Left ventricle myocardium inferior (tissue), 1 donor: ENCODE measurements at regions not wholly inside any gene's neighbourhood (a gene's known extent, or its start where the extent isn't known, plus 50 kb on each side); places are given as distances from the start of the nearest gene placed in this dataset.

Source experiments
- DNase-seq: peaks from one replicate; pipeline ENCODE4 v3.0.0-alpha.2; 2020
- H3K27ac ChIP-seq: fragments of 200-600 bp; replicated peaks from 2 replicates; pipeline ENCODE4 v1.8.0; 2021
- H3K27me3 ChIP-seq: fragments of 200-600 bp; 2 replicates; pipeline ENCODE4 v1.8.0; 2021; ENCODE audit warnings: low read depth
- H3K36me3 ChIP-seq: fragments of 200-600 bp; 2 replicates; pipeline ENCODE4 v1.8.0; 2021
- H3K4me1 ChIP-seq: fragments of 200-600 bp; 2 replicates; pipeline ENCODE4 v1.8.0; 2021
- H3K4me3 ChIP-seq: fragments of 200-600 bp; 2 replicates; pipeline ENCODE4 v1.8.0; 2021; ENCODE audit warnings: mild to moderate bottlenecking, moderate library complexity
- H3K9me3 ChIP-seq: fragments of 200-600 bp; replicated peaks from 2 replicates; pipeline ENCODE4 v1.8.0; 2021
- CTCF ChIP-seq: fragments of 200-600 bp; IDR thresholded peaks from 2 replicates; pipeline ENCODE4 v1.8.0; 2021; ENCODE audit warnings: antibody characterized with exemption, mild to moderate bottlenecking, borderline replicate concordance
- intact Hi-C: fragments of 100-400 bp; cut with micrococcal nuclease; formaldehyde crosslinking; loops from one replicate; pipeline ENCODE4 v1.11.0; 2022
- donor health status: DM: no; HTN: yes; CAD: no; lungs with severe emphysema.

GRCh38 chr16:9362604-9363003 is 271.2 kb downstream of the HAPSTR1 start:
- intact Hi-C loops: no loop called here
- no peak for DNase-seq
- H3K4me1 ChIP-seq: peaks cover 18% of the 10 kb centered on the region

DNA sequence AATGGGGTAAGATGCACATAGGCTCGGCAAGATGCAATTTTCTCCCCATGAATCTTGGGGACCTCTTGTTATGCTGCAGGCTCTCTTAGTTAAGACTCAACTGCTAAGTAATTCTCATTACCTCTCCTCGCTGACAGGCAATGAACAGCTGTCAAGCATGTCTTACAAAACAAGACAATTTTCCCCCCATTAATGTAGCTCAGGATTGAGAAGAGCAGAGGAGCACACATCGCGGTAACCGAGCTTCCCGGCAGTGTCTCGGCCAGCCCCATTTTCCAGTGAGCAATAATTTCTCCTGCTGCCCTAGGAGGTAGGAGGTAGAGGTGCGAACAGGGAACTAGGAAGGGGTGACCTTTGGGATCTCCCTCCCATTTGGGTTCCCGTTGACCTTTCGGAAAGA is 272.1 kb downstream of the HAPSTR1 start:
- Histone ChIP-seq H3K27me3 (no peaks in the 10 kb centered on the region), H3K36me3 (no peaks in the 10 kb centered on the region), H3K9me3 (no peaks in the 10 kb centered on the region), H3K4me3 (no peak overlapping the region), H3K27ac (no peak overlapping the region), H3K4me1 (peaks cover 18% of the 10 kb centered on the region)
- DNase-seq: no peak
- intact Hi-C loops: no loop called here
- TF ChIP-seq CTCF: no peak

More at GRCh38 chr16:9362604-9363003, 271.2 kb downstream of the HAPSTR1 start:
- Histone ChIP-seq H3K9me3 (peaks cover 4% of the 10 kb centered on the region), H3K27me3 (no peaks in the 10 kb centered on the region), H3K27ac (no peak overlapping the region), H3K36me3 (no peaks in the 10 kb centered on the region), H3K4me3 (no peak overlapping the region)
- TF ChIP-seq CTCF: no peak

- intact Hi-C loops: no loop called here
- no peak overlapping the region for H3K4me3 ChIP-seq
- peak overlapping the region; percentile 89 for H3K27ac ChIP-seq
- peaks cover 18% of the 10 kb centered on the region for H3K4me1 ChIP-seq
- no peaks in the 10 kb centered on the region for H3K27me3 ChIP-seq
- no peak for TF ChIP-seq CTCF
- DNase-seq: no peak
- H3K36me3 ChIP-seq: no peaks in the 10 kb centered on the region
- no peaks in the 10 kb centered on the region for H3K9me3 ChIP-seq
These were observed 273.4 kb downstream of the HAPSTR1 start for GRCh38 chr16:9364721-9365369.

DNA sequence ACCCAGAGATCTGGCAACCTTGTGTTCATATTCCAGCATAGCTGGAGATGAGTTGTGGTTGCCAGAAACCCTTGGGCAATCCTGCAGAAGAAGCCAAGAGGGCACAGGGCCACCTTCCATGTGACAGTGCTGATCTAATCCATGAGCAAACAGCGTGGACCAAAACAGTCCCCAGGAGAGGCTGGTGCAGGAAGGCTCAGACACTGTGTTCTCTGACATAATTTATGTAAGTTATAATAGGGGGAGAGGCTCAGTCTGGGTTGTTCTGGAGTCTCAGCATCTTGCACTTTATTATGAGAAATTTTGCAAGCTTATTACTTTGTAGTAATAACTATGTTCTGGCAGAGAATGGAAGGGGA is 273.9 kb downstream of the HAPSTR1 start:
- intact Hi-C loops: no loop called here
- H3K36me3 ChIP-seq: no peaks in the 10 kb centered on the region
- H3K4me3 ChIP-seq: peak overlapping the region; percentile 27
- H3K4me1 ChIP-seq: peaks cover 18% of the 10 kb centered on the region
- peak overlapping the region; percentile 89 for H3K27ac ChIP-seq
- H3K9me3 ChIP-seq: no peaks in the 10 kb centered on the region
- peak; percentile 79 for DNase-seq
- no peaks in the 10 kb centered on the region for H3K27me3 ChIP-seq
- TF ChIP-seq CTCF: no peak

DNA sequence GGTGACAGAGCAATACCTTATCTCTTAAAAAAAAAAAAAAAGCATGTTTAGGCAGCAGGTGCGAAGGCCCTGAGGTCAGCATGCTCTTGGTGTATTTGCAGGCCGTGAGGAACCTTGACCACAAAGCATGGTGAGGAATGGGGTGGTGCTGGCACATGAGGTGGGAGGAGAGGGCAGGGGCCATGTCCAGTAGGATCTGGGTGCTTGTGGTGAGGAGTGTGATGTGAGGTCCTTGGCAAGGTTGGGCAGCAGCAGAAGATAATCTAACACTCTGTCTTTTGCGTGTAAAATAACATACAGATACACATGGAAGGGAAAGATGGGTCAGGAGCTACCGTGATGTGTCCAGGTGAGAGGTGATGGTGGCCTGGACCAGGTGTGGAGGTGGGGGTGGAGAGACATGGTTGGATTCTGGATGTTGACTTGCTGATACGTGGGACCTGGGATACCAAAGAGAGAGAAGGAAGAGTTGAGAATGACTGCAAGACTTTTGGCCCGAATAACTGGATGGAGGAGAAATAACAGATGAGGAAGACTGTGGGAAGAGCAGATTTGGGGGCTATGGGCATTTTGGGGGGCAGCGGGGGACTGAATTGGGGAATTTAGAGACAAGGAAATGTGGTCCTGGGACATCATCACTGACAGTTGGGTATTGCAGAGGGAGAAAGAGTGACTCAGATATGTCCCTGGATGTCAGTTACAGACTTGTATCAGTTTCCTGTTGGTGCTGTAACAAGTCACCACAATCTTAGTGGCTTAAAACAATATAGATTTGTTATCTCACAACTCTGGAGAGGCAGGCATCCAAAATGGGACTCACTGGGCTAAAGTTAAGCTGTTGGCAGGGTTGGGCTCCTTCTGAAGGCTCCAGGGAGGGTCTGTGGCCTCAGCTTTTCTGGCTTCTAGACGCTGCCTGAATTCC is 274.9 kb downstream of the HAPSTR1 start:
- intact Hi-C loops: no loop called here
- no peaks in the 10 kb centered on the region for H3K9me3 ChIP-seq
- H3K27me3 ChIP-seq: no peaks in the 10 kb centered on the region
- no peak for TF ChIP-seq CTCF
- peaks cover 18% of the 10 kb centered on the region for H3K4me1 ChIP-seq
- peak overlapping the region; percentile 89 for H3K27ac ChIP-seq
- peak overlapping the region; percentile 27 for H3K4me3 ChIP-seq
- no peak for DNase-seq
- no peaks in the 10 kb centered on the region for H3K36me3 ChIP-seq
